Progenitor cell of endocrine pancreas (in vitro differentiated cells): ENCODE measurements at regions not wholly inside any gene's neighbourhood (a gene's known extent, or its start where the extent isn't known, plus 50 kb on each side); places are given as distances from the start of the nearest gene placed in this dataset.

Experiments
- DNase-seq: peaks from one replicate; pipeline ENCODE4 v3.0.0; 2021; ENCODE audit warnings: low spot score; ENCODE audit not compliant: unreplicated experiment
- H3K27ac Mint-ChIP-seq: 2 replicates; pipeline ENCODE4 v1.8.0; 2021; ENCODE audit warnings: mild to moderate bottlenecking, moderate library complexity, mixed read lengths
- H3K27me3 Mint-ChIP-seq: 2 replicates; pipeline ENCODE4 v1.8.0; 2021; ENCODE audit warnings: mixed read lengths
- H3K36me3 Mint-ChIP-seq: 2 replicates; pipeline ENCODE4 v1.8.0; 2022; ENCODE audit warnings: mixed read lengths; ENCODE audit not compliant: insufficient read depth
- H3K4me1 Mint-ChIP-seq: 2 replicates; pipeline ENCODE4 v1.8.0; 2021; ENCODE audit warnings: low read depth, mixed read lengths
- H3K4me3 Mint-ChIP-seq: 2 replicates; pipeline ENCODE4 v1.8.0; 2021; ENCODE audit warnings: low read depth, mild to moderate bottlenecking, moderate library complexity, mixed read lengths
- H3K9me3 Mint-ChIP-seq: 2 replicates; pipeline ENCODE4 v1.8.0; 2021; ENCODE audit warnings: low read depth, mixed read lengths
- CTCF ChIP-seq: fragments of 200-600 bp; sonication (generic); IDR thresholded peaks from one replicate; pipeline ENCODE4 v1.5.0; 2021; ENCODE audit warnings: antibody characterized with exemption, mild to moderate bottlenecking; ENCODE audit not compliant: unreplicated experiment

DNA sequence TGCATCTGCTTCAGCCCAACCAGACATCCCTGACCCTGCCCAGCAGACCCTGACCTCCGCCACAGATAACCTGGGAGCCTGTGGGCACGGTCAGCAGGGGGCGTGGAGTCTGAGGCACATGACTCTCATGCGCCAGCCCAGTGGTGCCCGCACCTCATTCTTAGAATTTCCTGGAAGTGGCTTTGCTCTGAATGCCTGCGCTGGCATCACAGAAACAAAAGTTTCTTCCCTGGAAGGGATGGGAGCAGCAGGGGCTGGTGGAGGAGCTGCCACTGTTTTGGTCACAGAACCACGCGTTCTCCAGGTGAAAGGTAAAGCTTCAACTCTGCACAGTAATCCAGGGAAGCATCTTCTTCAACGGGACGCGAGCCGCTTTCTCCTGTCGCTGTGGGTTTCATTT is 67.9 kb upstream of the DUSP22 start:
- H3K27ac Mint-ChIP-seq = no peak overlapping the region
- no peak overlapping the region for H3K4me3 Mint-ChIP-seq
- H3K4me1 Mint-ChIP-seq = peaks cover 20% of the 10 kb centered on the region
- no peaks in the 10 kb centered on the region for H3K36me3 Mint-ChIP-seq
- TF ChIP-seq CTCF = no peak
- no peak for DNase-seq
- H3K9me3 Mint-ChIP-seq = no peaks in the 10 kb centered on the region
- peaks cover 4% of the 10 kb centered on the region for H3K27me3 Mint-ChIP-seq

- H3K36me3 Mint-ChIP-seq = no peaks in the 10 kb centered on the region
- H3K9me3 Mint-ChIP-seq = no peaks in the 10 kb centered on the region
- H3K4me3 Mint-ChIP-seq = no peak overlapping the region
- DNase-seq = no peak
- H3K27ac Mint-ChIP-seq = no peak overlapping the region
- no peak for TF ChIP-seq CTCF
- peaks cover 6% of the 10 kb centered on the region for H3K27me3 Mint-ChIP-seq
- H3K4me1 Mint-ChIP-seq = peaks cover 18% of the 10 kb centered on the region
These were observed 67.1 kb upstream of the DUSP22 start for GRCh38 chr6:225121-225721.

DNA sequence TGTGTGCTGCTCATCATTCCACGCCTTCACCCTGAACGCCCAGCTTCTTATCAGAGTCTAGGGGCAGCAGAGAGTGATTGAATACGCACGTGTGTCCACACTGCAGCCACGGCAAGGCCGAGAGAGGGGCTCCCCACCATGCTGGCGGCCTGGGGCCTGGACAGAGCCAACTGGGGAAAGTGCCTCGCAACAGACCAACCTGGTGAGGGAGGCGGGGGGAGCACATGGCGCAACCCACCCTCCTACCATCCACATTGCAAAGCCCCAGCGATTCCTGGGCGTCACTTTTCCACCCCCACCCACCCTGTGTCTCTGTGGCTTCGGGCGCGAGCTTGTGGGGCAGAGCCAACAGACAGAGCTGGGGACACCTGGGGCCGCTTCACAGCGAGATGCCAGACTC is 66.4 kb upstream of the DUSP22 start:
- Mint-ChIP-seq H3K27ac (no peak overlapping the region), H3K4me1 (peaks cover 13% of the 10 kb centered on the region), H3K27me3 (peaks cover 6% of the 10 kb centered on the region), H3K4me3 (no peak overlapping the region), H3K9me3 (no peaks in the 10 kb centered on the region), H3K36me3 (no peaks in the 10 kb centered on the region)
- no peak for DNase-seq
- no peak for TF ChIP-seq CTCF

DNA sequence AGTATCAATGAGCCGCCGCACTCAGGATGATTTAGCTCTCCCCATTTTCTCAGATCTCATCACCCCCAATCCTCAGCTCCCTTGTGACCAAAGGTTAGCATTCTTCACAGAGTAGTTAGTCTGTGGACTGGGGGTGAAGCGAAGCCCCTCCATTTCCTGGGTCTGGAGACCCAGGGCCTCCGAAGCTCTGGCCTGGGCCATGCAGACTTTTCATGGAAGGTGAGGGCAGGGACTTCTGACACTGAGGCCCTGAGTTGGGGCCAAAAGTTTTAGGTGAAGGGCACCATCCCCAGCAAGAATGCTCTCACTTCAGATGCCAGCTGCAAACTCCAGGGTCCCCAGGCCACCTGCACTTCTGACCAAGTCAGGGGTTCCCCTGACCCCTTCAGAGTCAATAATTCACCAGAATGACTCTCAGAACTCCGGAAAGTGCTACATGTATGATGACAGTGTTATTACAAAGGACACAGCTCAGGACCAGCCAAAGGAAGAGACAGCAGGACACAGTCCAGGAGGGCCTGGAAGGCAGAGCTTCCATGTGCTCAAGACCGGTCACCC is 65.7 kb upstream of the DUSP22 start:
- Mint-ChIP-seq H3K27ac (no peak overlapping the region), H3K27me3 (peaks cover 6% of the 10 kb centered on the region), H3K9me3 (no peaks in the 10 kb centered on the region), H3K4me1 (peaks cover 7% of the 10 kb centered on the region), H3K36me3 (no peaks in the 10 kb centered on the region), H3K4me3 (no peak overlapping the region)
- no peak for TF ChIP-seq CTCF
- no peak for DNase-seq

- Mint-ChIP-seq H3K36me3 (no peaks in the 10 kb centered on the region), H3K4me1 (peaks cover 6% of the 10 kb centered on the region), H3K4me3 (no peak overlapping the region), H3K9me3 (no peaks in the 10 kb centered on the region), H3K27ac (no peak overlapping the region), H3K27me3 (peaks cover 6% of the 10 kb centered on the region)
- TF ChIP-seq CTCF = no peak
- no peak for DNase-seq
These were observed 65.1 kb upstream of the DUSP22 start for GRCh38 chr6:227074-227782.
